Prostate gland (tissue), 2 donors: ENCODE measurements at regions not wholly inside any gene's neighbourhood (a gene's known extent, or its start where the extent isn't known, plus 50 kb on each side); places are given as distances from the start of the nearest gene placed in this dataset.

Experiments
- CTCF ChIP-seq, 4 experiments: fragments of 200-600 bp in 2 of 4; fragments of 450-650 bp in 2 of 4; sonication (generic) in 2 of 4; IDR thresholded peaks; 1 replicate in 3 of 4; 2 replicates in 1 of 4; pipeline ENCODE4 v1.5.1; 2016 to 2019; ENCODE audit warnings: antibody characterized with exemption in 4 of 4, mild to moderate bottlenecking in 2 of 4, moderate library complexity in 2 of 4
- POLR2A ChIP-seq: fragments of 450-650 bp; IDR thresholded peaks from one replicate; pipeline ENCODE4 v1.6.1; 2016; ENCODE audit warnings: antibody characterized with exemption, mild to moderate bottlenecking

GRCh38 chr5:167348251-167348926 lies 943.1 kb upstream of the WWC1 start:
- TF ChIP-seq CTCF (IDR thresholded peaks at IDR 0.05) = no peak
- no peak for TF ChIP-seq POLR2A
